ENCODE measurements at regions not wholly inside any gene's neighbourhood (a gene's known extent, or its start where the extent isn't known, plus 50 kb on each side); places are given as distances from the start of the nearest gene placed in this dataset.

GRCh38 chr1:99170516-99170915 is 93.8 kb upstream of the PLPPR4 start:
- DNase-seq: no peak

GRCh38 chr1:99171184-99171813 is 93.0 kb upstream of the PLPPR4 start:
- DNase-seq: no peak

- no peak for DNase-seq
Measured at GRCh38 chr1:99173282-99173681, 91.0 kb upstream of the PLPPR4 start.

GRCh38 chr1:99173900-99174299 is 90.4 kb upstream of the PLPPR4 start:
- DNase-seq: no peak

- no peak for DNase-seq
Measured at GRCh38 chr1:99176753-99177152, 87.5 kb upstream of the PLPPR4 start.

- no peak for DNase-seq
Measured at GRCh38 chr1:99177465-99177864, 86.8 kb upstream of the PLPPR4 start.

GRCh38 chr1:99180343-99180808 is 83.9 kb upstream of the PLPPR4 start:
- DNase-seq: peak; percentile 70

GRCh38 chr1:99180915-99181314 is 83.4 kb upstream of the PLPPR4 start:
- no peak for DNase-seq

- no peak for DNase-seq
Measured at GRCh38 chr1:99181892-99182291, 82.4 kb upstream of the PLPPR4 start.

GRCh38 chr1:99185196-99185595 is 79.1 kb upstream of the PLPPR4 start:
- DNase-seq: no peak

- DNase-seq: no peak
Measured at GRCh38 chr1:99193431-99193830, 70.9 kb upstream of the PLPPR4 start.

GRCh38 chr1:99198393-99198792 is 65.9 kb upstream of the PLPPR4 start:
- DNase-seq: no peak

GRCh38 chr1:99207216-99207615 is 57.1 kb upstream of the PLPPR4 start:
- DNase-seq: no peak
